Right lobe of liver (tissue), 6 donors: ENCODE measurements at regions not wholly inside any gene's neighbourhood (a gene's known extent, or its start where the extent isn't known, plus 50 kb on each side); places are given as distances from the start of the nearest gene placed in this dataset.
"Not testable (repeated sequence)": the region's sequence is repeated elsewhere in the genome, so short reads cannot be mapped to it uniquely, and the experiment has no call there.

Source experiments
- ATAC-seq, 4 donors: fragments of 200-7000 bp; cut with Tn5 transposase; one replicate each; pipeline ENCODE4 v1.9.1; 2020; ENCODE audit warnings: mild to moderate bottlenecking in 4 of 4, moderate library complexity in 4 of 4
- DNase-seq, 3 donors: peaks; one replicate each; pipeline ENCODE4 v3.0.0-alpha.2; 2020
- H3K27ac ChIP-seq, 3 donors: fragments of 200-600 bp; one replicate each; pipeline ENCODE4 v1.8.0; 2022
- H3K27me3 ChIP-seq, 2 donors: fragments of 200-600 bp; one replicate each; pipeline ENCODE4 v1.8.0; 2022
- H3K36me3 ChIP-seq, 4 donors: fragments of 200-600 bp; sonication (generic) in 1 of 4; one replicate each; pipeline versions ENCODE4 v1.5.1 to v1.8.0; 2017 to 2022; ENCODE audit warnings: control low read depth in 1 of 4
- H3K4me1 ChIP-seq, 4 donors: fragments of 200-600 bp; sonication (generic) in 1 of 4; one replicate each; pipeline versions ENCODE4 v1.5.1 to v1.8.0; 2017 to 2022; ENCODE audit warnings: control low read depth in 1 of 4
- H3K4me3 ChIP-seq, 3 donors: fragments of 200-600 bp; one replicate each; pipeline ENCODE4 v1.8.0; 2022
- H3K9me3 ChIP-seq, 4 donors: fragments of 200-600 bp; sonication (generic) in 1 of 4; one replicate each; pipeline versions ENCODE4 v1.5.1 to v1.8.0; 2017 to 2022; ENCODE audit warnings: control low read depth in 1 of 4
- WGBS: methylation state at CpG from one replicate; pipeline ENCODE4 v1.1.6; 2018; ENCODE audit warnings: low coverage, low lambda C conversion rate; ENCODE audit not compliant: insufficient coverage; ENCODE audit errors: missing lambda C conversion rate; 5-methylcytosine and 5-hydroxymethylcytosine counted together
- intact Hi-C, 2 donors: fragments of 100-400 bp; cut with DNase I; formaldehyde crosslinking; loops; one replicate each; pipeline versions ENCODE4 v1.11.2 to v1.14.1; 2022
- donor health status: DM: no; HTN: yes; CAD: no.
- donor health status: DM: no; HTN: no; CAD: no.
- donor health status: DM: no; HTN: no; CAD: no.
- donor health status: DM: no; HTN: yes; CAD: no.
- donor health status: DM: no; HTN: yes; CAD: no.

- H3K36me3 ChIP-seq, H3K9me3 ChIP-seq, H3K27ac ChIP-seq, H3K27me3 ChIP-seq, H3K4me3 ChIP-seq, DNase-seq, ATAC-seq, intact Hi-C loops, H3K4me1 ChIP-seq: not testable (repeated sequence)
- WGBS: no CpG with 5 or more reads among the region's 36 CpGs
Observed at GRCh38 chr15:21174761-21175160, 265.5 kb downstream of the POTEB3 start.

GRCh38 chr15:21151203-21151966, 285.3 kb upstream of the POTEB2 start:
- not testable (repeated sequence) for ATAC-seq, H3K4me1 ChIP-seq
- WGBS: no CpG with 5 or more reads among the region's 24 CpGs

DNA sequence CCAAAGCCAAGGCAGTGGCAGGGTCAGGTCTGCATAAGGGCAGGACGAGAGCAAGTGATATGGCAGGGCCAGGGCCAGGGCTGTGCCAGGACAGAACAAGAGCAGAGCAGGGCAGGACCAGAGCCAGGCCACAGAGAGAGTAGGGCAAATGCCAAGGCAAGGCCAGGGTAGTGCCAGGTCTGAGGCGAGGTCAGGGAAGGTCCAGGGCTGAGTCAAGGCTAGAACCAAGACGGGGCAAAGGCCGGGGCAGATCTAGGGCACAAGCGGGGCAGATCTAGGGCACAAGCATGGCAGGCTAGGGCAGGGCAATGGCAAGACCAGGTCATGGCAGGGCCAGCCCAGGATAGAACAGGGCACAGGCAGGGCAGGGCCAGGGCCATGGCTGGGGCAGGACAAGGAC, 282.0 kb upstream of the POTEB2 start:
- H3K4me3 ChIP-seq, H3K4me1 ChIP-seq, intact Hi-C loops, H3K27me3 ChIP-seq, H3K36me3 ChIP-seq, DNase-seq, H3K27ac ChIP-seq, ATAC-seq, H3K9me3 ChIP-seq: not testable (repeated sequence)
- WGBS: 70% methylated on average over 4 of the region's 5 CpGs

More at GRCh38 chr15:21151203-21151966, 285.3 kb upstream of the POTEB2 start:
- H3K27me3 ChIP-seq, intact Hi-C loops, H3K4me3 ChIP-seq, DNase-seq, H3K36me3 ChIP-seq, H3K27ac ChIP-seq, H3K9me3 ChIP-seq: not testable (repeated sequence)

GRCh38 chr15:21133893-21134292, 267.8 kb upstream of the POTEB2 start:
- H3K36me3 ChIP-seq, H3K4me3 ChIP-seq, H3K27me3 ChIP-seq, H3K27ac ChIP-seq, intact Hi-C loops, ATAC-seq, DNase-seq, H3K9me3 ChIP-seq, H3K4me1 ChIP-seq: not testable (repeated sequence)
- no CpG with 5 or more reads among the region's 7 CpGs for WGBS

DNA sequence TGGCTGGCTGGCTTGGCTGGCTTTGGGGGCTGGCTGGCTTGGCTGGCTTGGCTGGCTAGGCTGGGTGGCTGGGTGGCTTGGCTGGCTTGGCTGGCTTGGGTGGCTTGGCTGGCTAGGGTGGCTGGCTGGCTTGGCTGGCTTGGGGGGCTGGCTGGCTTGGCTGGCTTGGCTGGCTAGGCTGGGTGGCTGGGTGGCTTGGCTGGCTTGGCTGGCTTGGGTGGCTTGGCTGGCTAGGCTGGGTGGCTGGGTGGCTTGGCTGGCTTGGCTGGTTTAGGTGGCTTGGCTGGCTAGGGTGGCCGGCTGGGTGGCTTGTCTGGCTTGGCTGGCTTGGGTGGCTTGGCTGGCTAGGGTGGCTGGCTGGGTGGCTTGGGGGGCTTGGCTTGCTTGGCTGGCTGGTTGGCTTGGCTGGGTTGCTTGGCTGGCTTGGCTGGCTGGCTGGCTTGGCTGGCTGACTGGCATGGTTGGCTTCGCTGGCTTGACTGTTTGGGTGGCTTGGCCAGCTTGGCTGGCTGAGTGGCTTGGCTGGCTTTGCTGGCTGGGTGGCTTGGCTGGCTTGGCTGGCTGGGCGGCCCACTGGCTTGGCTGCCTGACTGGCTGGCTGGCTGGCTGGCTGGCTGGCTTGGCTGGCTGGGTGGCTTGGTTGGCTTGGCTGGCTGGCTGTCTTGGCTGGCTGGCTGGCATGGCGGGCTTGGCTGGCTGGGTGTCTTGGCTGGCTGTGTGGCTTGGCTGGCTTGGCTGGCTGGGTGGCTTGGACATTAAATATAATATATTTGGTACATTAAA, 246.3 kb upstream of the POTEB2 start:
- H3K36me3 ChIP-seq, H3K9me3 ChIP-seq, H3K27ac ChIP-seq, H3K4me3 ChIP-seq, H3K27me3 ChIP-seq, ATAC-seq, intact Hi-C loops, H3K4me1 ChIP-seq: not testable (repeated sequence)
- peak; percentile 26 to 56 (median 52) for DNase-seq
- 0% methylated on average over 1 of the region's 4 CpGs for WGBS

DNA sequence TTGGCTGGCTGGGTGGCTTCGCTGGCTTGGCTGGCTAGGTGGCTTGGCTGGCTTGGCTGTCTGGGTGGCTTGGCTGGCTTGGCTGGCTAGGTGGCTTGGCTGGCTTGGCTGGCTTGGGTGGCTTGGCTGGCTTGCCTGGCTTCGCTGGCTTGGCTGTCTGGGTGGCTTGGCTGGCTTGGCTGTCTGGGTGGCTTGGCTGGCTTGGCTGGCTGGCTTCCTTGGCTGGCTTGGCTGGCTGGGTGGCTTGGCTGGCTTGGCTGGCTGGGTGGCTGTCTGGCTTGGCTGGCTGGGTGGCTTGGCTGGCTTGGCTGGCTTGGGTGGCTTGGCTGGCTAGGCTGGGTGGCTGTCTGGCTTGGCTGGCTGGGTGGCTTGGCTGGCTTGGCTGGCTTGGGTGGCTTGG, 245.7 kb upstream of the POTEB2 start:
- H3K4me3 ChIP-seq: not testable (repeated sequence)
- WGBS: 64% methylated on average over 1 of the region's 2 CpGs

DNA sequence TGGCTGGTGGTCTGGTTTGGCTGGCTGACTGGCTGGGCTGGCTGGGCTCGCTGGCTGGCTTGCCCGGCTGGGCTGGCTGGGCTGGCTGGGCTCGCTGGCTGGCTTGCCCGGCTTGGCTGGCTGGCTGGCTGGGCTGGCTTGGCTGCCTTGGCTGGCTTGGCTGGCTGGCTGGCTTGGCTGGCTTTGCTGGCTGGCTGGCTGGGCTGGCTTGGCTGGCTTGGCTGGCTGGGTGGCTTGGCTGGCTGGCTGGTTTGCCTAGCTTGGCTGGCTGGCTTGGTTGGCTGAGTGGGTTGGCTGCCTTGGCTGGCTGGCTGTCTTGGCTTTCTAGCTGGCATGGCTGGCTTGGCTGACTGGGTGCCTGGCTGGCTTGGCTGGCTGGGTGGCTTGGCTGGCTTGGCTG, 245.1 kb upstream of the POTEB2 start:
- H3K4me3 ChIP-seq, H3K36me3 ChIP-seq, ATAC-seq, H3K4me1 ChIP-seq, H3K9me3 ChIP-seq, intact Hi-C loops, H3K27ac ChIP-seq, H3K27me3 ChIP-seq: not testable (repeated sequence)
- WGBS: no CpG with 5 or more reads among the region's 4 CpGs
- peak in 2 of 3 donors; percentile 34 to 39 for DNase-seq

More for the DNA sequence above, 245.7 kb upstream of the POTEB2 start:
- H3K9me3 ChIP-seq, H3K4me1 ChIP-seq, H3K36me3 ChIP-seq, H3K27me3 ChIP-seq, ATAC-seq, intact Hi-C loops, H3K27ac ChIP-seq: not testable (repeated sequence)
- DNase-seq: peak; percentile 55 to 73 (median 64)

DNA sequence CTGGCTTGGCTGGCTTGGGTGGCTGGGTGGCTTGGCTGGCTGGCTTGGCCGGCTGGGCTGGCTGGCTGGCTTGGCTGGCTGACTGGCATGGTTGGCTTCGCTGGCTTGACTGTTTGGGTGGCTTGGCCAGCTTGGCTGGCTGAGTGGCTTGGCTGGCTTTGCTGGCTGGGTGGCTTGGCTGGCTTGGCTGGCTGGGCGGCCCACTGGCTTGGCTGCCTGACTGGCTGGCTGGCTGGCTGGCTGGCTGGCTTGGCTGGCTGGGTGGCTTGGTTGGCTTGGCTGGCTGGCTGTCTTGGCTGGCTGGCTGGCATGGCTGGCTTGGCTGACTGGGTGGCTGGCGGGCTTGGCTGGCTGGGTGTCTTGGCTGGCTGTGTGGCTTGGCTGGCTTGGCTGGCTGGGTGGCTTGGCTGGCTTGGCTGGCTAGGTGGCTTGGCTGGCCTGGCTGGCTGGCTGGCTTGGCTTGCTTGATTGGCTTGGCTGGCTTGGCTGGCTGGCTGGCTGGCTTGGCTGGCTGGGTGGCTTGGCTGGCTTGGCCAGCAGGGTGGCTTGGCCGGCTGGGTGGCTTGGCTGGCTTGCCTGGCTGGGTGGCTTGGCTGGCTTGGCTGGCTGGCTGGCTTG, 244.2 kb upstream of the POTEB2 start:
- 58% methylated on average over 2 of the region's 5 CpGs for WGBS
- ATAC-seq: peak in 1 of 4 donors; percentile 33
- H3K27ac ChIP-seq, H3K4me3 ChIP-seq, H3K9me3 ChIP-seq, intact Hi-C loops, H3K27me3 ChIP-seq, H3K4me1 ChIP-seq, H3K36me3 ChIP-seq: not testable (repeated sequence)
- DNase-seq: peak; percentile 62 to 79 (median 77)

- intact Hi-C loops, H3K4me1 ChIP-seq, H3K27me3 ChIP-seq, H3K4me3 ChIP-seq, H3K36me3 ChIP-seq, H3K27ac ChIP-seq, DNase-seq, H3K9me3 ChIP-seq: not testable (repeated sequence)
- WGBS: no CpG with 5 or more reads among the region's 3 CpGs
- peak in 1 of 4 donors; percentile 18 for ATAC-seq
Observed at GRCh38 chr15:21108384-21108783, 242.3 kb upstream of the POTEB2 start.

DNA sequence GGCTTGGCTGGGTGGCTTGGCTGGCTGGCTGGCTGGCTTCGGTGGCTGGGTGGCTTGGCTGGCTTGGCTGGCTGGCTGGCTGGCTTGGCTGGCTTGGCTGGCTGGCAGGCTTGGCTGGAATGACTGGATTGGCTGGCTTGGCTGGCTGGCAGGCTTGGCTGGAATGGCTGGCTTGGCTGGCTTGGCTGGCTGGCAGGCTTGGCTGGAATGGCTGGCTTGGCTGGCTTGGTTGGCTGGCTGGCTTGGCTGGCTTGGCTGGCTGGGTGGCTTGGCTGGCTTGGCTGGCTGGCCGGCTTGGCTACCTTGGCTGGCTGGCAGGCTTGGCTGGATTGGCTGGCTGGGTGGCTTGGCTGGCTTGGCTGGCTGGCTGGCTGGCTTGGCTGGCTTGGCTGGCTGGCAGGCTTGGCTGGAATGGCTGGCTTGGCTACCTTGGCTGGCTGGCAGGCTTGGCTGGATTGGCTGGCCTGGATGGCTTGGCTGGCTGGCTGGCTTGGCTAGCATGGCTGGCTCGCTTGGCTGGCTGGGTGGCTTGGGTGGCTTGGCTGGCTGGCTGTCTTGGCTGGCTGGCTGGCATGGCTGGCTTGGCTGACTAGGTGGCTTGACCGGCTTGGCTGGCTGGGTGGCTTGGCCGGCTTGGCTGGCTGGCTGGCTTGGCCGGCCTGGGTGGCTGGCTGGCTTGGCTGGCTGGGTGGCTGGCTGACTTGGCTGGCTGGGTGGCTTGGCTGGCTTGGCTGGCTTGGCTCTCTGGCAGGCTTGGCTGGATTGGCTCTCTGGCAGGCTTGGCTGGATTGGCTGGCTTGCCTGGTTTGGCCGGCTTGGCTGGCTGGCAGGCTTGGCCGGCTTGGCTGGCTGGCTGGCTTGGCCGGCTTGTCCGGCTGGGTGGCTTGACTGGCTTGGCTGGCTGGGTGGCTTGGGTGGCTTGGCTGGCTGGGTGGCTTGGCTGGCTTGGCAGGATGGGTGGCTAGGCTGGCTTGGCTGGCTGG, 241.6 kb upstream of the POTEB2 start:
- ATAC-seq (peak in 1 of 4 donors; percentile 80), DNase-seq (peak in 1 of 3 donors; percentile 32)
- H3K36me3 ChIP-seq, H3K4me3 ChIP-seq, intact Hi-C loops, H3K4me1 ChIP-seq, H3K27ac ChIP-seq, H3K27me3 ChIP-seq, H3K9me3 ChIP-seq: not testable (repeated sequence)
- no CpG with 5 or more reads among the region's 10 CpGs for WGBS
